Fibroblast of villous mesenchyme (primary cell): ENCODE measurements at regions not wholly inside any gene's neighbourhood (a gene's known extent, or its start where the extent isn't known, plus 50 kb on each side); places are given as distances from the start of the nearest gene placed in this dataset.

ENCODE experiments used
- DNase-seq: peaks from one replicate; pipeline ENCODE4 v3.0.0-alpha.2; 2010; ENCODE audit warnings: low read depth
- H3K4me3 ChIP-seq: 2 replicates; pipeline ENCODE4 v1.5.1; 2011; ENCODE audit warnings: low read depth, mild to moderate bottlenecking, low read length
- TF ChIP-seq, protein P1 (sequence below): IDR thresholded peaks from 2 replicates; pipeline ENCODE4 v1.5.1; 2012; ENCODE audit warnings: low read depth, mild to moderate bottlenecking, low read length; ENCODE audit not compliant: insufficient read depth

DNA sequence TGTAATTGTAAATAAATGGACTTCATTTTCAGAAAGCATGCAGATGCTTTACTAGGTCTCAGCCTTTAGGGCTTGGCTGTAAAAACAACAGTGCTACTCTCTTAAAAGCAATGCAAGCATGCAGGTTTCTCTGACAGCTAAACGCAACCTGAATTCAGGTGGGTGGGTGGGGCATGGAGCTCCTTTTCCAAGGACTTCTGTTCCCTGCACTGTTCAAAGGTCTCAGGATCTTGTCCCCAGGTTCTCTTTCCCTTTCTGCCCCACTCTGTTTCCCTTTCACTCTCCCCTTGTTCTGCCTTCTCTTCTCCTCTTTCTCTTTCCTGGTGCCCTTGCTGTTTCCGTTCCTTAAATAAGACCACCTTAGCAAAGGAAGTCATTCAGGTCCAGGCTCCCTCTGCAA lies 1527.5 kb upstream of the SLC10A2 start:
- no peak for DNase-seq
- TF ChIP-seq, protein P1, sequence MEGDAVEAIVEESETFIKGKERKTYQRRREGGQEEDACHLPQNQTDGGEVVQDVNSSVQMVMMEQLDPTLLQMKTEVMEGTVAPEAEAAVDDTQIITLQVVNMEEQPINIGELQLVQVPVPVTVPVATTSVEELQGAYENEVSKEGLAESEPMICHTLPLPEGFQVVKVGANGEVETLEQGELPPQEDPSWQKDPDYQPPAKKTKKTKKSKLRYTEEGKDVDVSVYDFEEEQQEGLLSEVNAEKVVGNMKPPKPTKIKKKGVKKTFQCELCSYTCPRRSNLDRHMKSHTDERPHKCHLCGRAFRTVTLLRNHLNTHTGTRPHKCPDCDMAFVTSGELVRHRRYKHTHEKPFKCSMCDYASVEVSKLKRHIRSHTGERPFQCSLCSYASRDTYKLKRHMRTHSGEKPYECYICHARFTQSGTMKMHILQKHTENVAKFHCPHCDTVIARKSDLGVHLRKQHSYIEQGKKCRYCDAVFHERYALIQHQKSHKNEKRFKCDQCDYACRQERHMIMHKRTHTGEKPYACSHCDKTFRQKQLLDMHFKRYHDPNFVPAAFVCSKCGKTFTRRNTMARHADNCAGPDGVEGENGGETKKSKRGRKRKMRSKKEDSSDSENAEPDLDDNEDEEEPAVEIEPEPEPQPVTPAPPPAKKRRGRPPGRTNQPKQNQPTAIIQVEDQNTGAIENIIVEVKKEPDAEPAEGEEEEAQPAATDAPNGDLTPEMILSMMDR, result no peak

DNA sequence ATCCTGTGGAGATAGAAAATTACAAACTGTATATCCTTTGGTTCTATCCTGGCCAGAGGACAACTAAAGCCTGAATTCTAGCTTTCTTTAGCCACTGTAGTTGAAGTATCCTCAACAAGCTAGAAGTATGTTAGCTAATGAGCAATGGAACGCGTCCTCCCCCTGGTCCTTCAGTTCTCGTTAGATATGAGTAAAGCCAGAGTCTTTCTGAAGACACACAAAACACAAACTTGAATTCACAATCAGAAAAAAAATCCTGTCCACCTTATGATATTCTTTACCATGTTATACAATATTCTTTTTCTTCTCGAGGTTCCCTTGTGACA lies 1527.0 kb upstream of the SLC10A2 start:
- no peak overlapping the region for H3K4me3 ChIP-seq
- DNase-seq, result no peak
- TF ChIP-seq, protein P1, result no peak

More for the DNA sequence above, 1527.5 kb upstream of the SLC10A2 start:
- H3K4me3 ChIP-seq, result no peak overlapping the region

DNA sequence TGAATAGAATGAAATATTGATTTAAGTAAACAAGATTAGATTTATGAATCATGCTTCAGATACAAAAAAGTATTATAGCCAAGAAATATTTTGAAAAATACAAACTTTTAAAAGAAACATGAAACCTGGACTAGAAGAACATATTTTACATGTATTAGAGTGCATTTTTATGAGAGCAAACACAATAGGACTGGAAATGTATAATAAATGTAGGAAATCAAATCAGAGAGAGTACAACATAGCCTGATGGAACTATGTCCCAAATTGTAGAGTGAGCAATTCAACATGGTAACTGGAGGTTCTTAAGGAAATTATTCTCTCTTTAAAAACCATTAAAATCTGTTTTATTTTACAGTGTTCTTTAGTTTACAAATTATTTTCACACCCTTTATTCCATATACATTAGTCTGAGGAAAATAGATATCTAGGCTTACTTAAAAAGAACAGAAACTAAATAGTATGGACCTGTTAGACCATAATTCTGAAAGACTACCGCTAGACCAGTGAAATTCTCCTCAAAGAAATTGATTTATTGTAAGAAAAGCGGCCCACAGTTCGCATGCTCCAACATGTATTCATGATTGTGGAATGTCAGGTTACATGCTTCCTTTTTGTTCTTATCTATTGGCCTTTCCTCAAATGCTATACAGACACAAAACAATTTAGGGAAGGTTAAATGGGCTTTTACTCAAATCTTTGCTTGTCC lies 1526.5 kb upstream of the SLC10A2 start:
- no peak overlapping the region for H3K4me3 ChIP-seq
- no peak for DNase-seq
- TF ChIP-seq, protein P1, result no peak

DNA sequence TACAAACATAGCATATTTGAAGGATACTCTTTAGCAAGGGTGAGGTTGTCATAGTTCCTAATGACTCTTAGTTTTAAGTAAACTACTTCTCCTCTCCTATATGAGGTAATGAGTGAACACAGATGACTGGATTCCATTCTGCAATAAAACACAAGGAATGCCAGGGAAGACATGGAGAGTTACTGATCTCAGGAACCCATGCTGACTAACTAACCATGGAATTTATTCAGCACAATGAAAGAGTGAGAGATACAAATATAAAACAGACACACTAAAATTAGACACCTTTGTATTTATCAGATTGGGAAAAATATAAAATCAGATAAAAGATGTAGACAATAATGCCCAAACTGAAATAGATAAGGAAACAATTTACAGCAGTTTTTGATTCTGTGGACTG lies 1525.9 kb upstream of the SLC10A2 start:
- no peak overlapping the region for H3K4me3 ChIP-seq
- peak; percentile 7 for DNase-seq
- TF ChIP-seq, protein P1, result no peak

DNA sequence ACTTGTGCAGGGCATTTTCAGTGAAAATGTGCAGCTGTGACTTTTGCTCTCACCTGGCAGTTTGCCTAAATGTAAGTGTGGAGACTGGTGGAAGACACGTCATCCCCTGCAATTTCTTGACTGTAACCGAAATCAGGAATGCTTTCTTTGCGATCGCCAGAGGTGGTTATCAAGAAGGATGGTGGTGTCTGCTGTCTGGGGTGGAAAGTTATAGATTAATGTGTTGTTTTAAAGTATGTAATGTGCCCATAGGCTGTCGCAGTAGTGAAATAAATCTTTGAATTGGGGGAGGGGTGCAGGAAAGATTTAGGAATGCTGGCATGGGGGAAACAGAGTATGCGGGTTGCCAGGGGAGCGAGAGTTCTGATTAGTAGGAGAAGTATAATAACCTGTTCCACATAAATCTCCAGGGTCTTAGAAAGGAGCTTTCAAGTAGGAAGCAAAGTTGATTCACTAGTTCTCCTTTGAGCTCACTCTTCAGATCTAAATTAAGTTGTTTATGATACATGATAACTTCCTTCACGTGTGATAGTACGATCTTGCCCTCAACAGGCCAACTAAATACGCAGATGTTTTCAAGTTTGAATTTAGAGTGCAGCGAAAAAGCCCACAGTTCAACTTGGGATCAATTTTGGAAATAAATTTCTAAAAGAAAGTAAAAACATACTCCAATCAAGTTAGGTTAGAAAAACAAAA lies 1520.0 kb upstream of the SLC10A2 start:
- TF ChIP-seq, protein P1, result no peak
- peak; percentile 28 for DNase-seq
- no peak overlapping the region for H3K4me3 ChIP-seq

DNA sequence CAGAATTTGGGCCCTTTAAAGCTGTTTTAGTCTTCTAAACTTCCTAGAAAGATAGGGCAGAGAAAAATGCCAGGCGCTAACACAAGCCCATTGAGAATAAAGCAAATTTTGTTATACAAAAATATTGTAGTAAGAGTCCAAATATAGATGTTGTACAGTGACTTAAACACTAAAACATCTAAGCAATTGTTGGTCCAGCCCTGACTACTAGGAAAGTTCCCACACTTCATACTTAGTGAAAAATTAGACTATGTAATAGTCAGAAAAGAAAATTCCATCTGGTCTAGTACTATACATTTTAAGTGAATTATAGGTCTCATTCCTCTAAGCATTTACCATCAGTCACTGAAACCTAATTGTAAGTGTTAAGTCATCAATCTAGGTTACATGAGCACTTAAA lies 1518.3 kb upstream of the SLC10A2 start:
- DNase-seq, result no peak
- TF ChIP-seq, protein P1, result no peak
- H3K4me3 ChIP-seq, result no peak overlapping the region
